GM12872 (cell line): ENCODE measurements at regions not wholly inside any gene's neighbourhood (a gene's known extent, or its start where the extent isn't known, plus 50 kb on each side); places are given as distances from the start of the nearest gene placed in this dataset.

Experiments
- TF ChIP-seq, protein P1 (sequence below): IDR thresholded peaks from 3 replicates; pipeline ENCODE4 v1.5.1; 2011; ENCODE audit warnings: low read depth, mild to moderate bottlenecking, low read length, moderate library complexity; ENCODE audit not compliant: insufficient read depth

DNA sequence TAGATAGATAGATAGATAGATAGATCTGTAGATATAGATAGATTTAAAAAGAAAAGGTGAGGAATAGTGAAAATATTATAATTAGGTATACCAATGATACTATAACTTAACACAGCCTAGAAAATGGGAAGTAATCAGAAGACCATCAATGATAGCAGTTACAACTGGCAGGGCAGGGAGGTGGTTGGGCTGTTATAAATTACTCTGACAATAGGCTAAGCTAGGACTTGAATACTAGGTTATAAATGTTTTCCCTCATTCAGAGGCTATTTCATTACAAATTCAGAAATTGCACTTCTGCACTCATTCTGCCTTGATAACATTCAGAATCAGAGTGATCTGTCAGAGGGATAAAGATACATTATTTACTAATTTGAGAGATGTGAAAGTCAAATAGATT lies 273.4 kb upstream of the PLD5 start:
- TF ChIP-seq, protein P1, sequence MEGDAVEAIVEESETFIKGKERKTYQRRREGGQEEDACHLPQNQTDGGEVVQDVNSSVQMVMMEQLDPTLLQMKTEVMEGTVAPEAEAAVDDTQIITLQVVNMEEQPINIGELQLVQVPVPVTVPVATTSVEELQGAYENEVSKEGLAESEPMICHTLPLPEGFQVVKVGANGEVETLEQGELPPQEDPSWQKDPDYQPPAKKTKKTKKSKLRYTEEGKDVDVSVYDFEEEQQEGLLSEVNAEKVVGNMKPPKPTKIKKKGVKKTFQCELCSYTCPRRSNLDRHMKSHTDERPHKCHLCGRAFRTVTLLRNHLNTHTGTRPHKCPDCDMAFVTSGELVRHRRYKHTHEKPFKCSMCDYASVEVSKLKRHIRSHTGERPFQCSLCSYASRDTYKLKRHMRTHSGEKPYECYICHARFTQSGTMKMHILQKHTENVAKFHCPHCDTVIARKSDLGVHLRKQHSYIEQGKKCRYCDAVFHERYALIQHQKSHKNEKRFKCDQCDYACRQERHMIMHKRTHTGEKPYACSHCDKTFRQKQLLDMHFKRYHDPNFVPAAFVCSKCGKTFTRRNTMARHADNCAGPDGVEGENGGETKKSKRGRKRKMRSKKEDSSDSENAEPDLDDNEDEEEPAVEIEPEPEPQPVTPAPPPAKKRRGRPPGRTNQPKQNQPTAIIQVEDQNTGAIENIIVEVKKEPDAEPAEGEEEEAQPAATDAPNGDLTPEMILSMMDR = no peak

DNA sequence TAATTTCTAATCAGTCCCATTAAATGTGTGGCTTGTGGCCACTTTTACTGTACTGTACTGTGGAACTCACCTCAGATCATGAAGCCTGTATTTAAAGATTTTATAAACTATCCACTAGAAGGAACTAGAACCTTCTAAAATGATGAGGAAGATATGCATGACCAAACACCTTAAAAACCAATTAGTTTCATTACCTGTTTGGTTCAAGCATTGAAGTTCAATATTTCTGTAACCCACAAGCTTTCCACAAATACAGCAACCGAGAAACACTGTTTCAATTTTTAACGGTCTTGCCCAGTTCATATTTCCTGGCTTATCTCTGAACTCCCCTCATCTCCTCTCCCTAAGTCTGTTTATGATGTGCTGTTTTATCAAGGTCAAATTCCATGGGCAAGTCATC lies 264.3 kb upstream of the PLD5 start:
- TF ChIP-seq, protein P1 = no peak

DNA sequence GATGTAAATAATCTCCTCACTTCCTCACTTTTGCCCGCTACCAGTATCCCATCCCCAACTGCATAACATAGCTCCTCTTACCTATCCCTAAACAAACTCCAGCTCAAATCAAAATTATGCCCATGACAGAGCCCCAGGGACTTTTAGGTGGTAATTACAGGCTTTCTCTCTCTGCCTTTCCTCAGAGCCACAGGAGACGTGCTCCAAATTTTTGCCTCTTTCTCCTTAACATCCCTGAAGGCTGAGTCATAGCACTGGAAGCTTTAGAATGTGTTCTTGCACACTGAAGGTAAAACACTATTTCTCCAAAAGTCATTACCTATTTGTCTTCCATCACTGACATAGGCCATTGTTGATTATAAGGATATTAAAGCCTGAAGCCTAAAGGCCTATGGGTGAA lies 263.5 kb upstream of the PLD5 start:
- TF ChIP-seq, protein P1 = no peak

DNA sequence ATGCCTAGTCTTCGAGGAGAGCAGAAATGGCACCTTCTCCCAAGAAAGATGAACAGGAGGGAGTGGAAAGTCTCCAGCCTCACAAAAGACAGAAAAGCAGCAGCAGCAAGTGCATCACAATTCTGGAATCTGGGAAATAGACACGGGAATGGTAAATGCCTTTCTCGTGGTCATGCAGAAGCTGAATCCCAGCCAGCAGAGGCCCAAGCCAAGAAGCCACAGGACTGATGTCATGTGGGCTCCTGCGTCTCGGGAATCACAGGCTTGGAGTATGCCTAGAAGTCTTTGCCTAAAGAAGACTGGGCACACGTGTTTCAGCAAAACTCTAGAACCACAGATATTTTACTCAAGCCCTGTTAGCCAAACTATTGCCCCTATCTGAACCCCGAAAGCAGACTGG lies 260.3 kb upstream of the PLD5 start:
- TF ChIP-seq, protein P1 = no peak

DNA sequence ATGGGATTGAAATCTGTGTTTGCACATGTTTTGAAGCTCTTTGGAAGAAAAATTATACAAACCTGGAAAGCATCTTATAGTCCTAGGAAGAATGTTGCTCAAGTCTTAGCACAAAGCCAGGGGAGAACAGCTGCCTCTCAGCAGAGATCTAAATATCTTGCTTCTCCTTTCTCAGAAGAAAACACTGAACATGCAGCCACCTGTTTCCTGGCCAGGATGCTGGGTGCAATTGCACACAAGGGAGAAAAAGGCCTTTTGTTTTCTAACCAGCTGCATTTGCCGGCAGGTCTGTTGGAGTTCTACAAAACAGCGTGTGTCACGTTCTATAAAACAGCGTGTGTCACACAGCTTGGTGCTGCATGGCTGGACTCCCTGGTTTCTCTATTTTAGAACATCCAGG lies 259.6 kb upstream of the PLD5 start:
- TF ChIP-seq, protein P1 = no peak

DNA sequence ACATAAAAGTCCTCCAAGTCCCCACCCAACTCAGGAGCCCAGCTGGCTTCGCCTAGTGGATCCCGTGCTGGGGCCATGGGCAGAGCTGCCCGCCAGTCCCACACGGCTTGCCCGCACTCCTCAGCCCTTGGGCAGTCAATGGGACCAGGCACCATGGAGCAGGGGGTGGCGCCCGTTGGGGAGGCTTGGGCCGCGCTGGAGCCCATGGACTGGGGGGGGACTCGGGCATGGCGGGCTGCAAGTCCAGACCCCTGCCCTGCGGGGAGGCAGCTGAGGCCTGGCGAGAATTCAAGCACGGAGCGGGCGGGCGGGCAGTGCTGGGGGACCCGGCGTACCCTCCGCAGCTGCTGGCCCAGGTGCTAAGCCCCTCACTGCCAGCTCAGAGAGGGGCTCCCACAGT lies 249.8 kb upstream of the PLD5 start:
- TF ChIP-seq, protein P1 = no peak

DNA sequence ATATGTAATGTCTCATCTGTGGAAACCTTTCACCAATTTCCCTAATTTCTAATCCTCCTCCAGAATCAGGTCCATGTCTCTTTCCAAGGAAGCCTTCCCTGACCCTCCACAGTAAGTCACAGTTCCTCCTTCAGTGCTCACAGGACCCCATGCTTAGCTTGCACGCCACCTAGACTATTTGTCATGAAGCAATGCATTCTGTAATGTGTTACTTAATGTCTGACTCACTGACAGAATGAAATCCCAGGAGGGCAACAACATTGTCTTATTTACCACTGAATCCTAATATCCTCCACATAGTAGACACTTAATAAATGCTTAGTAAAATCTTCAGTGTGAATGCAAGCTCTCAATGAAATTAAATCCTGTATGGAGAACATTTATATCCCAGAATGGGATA lies 245.9 kb upstream of the PLD5 start:
- TF ChIP-seq, protein P1 = no peak

DNA sequence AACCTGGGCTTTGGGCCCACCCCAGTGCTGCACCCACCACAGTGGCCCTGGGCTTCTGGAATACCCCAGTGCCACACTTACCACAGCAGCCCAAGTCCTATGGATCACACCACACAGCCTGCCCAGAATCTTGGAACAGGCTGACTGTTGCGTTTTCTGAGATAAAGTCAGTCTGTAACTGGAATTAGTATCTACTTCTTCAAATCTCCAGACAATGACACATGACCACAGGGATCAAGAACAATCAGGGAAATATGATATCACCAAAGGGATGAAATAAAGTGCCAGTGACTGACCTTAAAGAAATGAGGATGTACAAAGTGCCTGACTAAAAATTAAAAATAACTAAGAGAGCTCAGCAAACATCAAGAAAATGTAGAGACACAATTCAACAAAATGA lies 239.7 kb upstream of the PLD5 start:
- TF ChIP-seq, protein P1 = no peak
